GM18511 (cell line): ENCODE measurements at regions not wholly inside any gene's neighbourhood (a gene's known extent, or its start where the extent isn't known, plus 50 kb on each side); places are given as distances from the start of the nearest gene placed in this dataset.

ENCODE experiments used
- ATAC-seq: cut with Tn5 transposase; IDR thresholded peaks from one replicate; pipeline ENCODE4 v1.9.1; 2021; ENCODE audit warnings: mild to moderate bottlenecking, moderate library complexity; ENCODE audit not compliant: unreplicated experiment

DNA sequence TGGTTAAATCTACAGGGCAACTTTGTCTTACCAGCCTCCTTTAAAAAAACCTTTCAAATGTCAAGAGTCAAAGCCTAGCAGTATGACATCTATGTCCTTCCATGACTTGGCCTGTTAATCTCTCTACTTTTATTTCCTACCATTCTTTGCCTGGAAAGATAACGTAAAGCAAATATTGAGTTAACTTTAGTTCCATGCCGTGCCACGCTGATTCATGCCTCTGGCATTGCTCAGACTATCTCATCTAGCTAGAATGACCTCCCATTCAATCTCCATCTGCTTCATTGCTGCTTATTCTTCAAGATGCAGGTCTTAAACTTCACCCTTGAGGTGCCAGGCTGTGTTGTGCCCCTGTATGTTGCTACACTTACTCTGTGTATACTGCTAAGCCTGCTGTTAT, 729.8 kb downstream of the EFNA5 start:
- peak; percentile 17 for ATAC-seq

DNA sequence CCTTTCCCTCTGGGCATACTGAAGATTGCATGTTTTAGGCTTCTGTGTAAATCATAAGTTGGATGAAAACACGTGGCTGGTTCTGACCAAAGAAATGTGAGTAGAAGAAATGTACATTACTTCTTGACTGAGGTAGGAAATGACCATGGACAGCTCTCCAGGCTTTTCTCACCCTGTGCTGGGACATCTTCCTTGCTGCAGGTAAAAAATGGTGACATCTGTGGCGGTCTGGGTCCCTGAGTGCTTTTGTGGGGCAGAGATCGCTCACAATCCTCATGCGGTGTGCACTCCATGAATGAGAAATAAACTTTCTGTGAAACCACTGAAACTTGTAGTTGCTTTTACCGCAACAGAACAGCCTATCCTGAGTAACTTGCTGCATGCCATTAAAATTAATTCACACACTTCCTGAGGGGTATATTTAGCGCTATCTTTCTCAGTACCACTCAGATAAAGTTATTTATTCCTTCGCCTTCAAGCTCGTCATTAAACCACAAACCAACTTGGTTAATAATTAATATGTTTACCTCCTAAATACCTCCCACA, 730.4 kb downstream of the EFNA5 start:
- ATAC-seq, result peak; percentile 70

DNA sequence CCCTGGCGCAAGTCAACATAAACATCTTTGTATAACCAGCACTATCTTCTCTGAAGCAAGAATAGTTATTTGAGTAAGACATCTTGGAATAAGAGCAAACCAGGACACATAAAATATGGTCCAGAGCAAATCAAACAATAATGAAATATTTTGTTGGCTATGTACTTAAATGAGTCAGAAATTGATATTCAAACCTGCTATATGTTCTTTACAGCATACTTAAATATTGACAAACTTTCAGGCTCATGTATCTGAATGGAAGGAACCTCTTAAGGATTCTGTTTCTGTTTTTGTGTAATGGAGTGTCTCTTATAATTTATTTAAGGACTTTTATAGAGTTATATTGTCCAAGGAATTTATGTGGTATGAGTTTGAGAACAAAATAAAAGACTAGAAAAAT, 747.3 kb downstream of the EFNA5 start:
- no peak for ATAC-seq

DNA sequence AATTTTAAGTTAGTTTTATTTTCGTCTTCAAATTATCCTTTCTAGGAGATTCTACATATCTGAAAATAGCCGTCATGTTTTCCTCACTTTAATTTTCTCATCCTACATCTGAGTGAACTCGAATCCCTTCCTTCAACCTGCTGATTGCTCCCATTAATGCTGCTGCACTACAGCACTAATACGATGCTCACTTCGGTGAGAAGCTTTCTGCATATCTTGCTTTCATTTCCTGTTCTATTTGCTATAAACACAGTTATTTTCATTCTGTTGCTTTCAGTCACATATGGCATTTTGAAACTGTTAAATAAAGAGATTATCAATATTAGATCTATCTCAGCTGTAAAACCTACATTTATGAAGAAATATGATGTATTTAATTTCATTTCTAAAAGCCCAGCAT, 749.2 kb downstream of the EFNA5 start:
- ATAC-seq, result no peak

DNA sequence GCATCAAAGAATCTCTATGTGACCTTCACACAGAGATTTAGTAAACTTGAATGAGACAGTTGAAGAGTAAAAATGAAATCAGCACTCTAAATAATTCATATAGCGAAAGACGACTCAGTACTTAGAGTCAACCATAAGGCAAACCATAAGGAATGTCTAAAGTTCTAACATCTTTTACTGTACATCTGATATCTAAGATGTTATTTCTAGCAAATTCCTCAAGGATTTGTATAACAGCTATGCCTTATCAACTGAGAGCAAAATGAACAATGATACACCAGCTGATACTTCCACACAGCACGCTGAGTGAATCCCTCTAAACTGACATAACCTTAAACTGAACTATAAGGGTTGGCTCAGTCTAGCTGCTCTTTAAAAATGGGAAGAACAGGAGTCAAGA, 760.3 kb downstream of the EFNA5 start:
- no peak for ATAC-seq

DNA sequence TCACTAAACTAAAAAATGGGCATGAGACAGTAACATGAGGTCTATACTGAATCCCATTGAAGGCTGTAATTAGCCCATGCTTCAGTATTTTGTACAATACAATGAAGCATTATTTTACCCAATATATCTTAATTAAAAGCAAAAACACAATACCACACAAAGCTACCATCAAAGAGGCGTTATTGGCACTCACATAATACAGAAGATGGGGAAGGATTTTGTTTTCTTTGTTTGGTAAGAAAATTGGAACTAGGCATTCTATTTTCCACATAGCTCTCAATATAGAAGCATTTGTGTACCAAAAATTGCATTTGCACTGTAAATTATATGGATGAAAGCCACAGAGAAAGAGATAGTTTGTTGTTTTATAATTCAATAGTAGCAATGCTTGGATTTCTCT, 761.0 kb downstream of the EFNA5 start:
- ATAC-seq, result no peak

DNA sequence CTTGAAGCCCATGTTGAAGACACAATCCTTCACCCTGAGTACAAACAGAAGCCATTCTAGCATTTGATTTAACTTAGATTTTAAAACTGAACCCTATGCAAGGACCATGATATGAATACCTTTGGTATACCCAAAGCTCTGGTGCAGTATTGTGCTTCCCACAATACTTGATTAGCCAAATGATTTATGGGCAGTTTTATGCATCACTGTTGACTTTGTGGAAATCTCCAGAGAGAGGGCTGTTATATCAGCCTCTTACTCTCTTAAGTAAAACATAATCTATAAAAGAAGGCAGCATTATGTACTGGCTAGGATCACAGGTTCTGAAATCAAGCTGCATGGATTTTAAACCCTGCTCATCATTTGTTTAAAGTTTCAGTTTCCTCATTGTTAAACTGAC, 762.8 kb downstream of the EFNA5 start:
- ATAC-seq, result no peak

DNA sequence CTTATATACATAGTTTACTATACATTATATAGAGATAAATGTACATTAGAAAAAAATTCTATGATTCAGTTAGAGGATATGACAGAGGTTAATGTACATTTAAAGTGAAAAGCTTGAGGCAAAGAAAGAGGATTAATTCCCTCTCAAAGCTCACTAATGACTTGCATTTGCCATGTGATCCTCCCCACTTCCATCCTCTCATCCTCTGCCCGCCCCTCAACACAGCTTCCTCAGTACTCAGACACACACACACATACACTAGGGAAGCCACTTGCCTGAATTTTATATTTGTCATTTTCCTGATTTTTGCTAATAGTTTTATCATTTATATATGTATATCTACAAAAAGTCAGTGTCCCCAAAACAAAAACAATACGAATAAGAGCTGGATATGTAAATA, 764.5 kb downstream of the EFNA5 start:
- ATAC-seq, result no peak

DNA sequence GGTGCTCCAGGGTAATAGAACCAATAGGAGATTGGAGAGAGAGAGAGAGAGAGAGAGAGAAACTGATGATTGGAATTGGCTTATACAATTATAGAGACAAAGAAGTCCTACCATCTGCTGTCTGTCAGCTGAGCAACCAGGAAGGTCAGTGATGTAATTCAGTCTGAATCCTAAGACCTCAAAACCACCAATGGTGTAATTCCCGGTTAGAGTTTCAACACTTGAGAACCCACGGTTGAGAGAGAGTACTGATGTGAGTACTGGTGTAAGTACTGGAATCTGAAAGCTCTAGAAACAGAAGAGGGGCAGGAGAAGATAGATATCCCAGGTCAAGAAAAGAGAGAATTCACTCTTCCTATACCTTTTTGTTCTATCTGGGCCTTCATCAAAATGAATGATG, 775.8 kb downstream of the EFNA5 start:
- ATAC-seq, result no peak

DNA sequence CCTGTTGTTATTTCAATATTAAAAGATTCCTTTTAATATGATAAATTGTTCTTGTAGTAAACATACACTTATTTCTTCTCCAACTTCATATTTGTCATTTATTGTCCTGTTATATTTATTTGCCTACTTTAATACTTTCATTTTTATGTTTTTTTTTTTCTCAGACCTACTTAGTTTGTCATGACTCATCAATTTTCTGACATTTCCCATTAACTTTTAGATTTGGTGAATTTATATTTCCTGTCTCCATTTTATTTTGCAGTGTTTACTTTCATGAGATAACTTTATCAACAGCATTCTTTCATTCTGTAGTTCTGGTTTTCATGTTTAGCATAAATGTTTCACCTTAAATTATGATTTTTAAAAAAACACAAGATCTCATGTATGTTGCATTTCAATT, 788.7 kb downstream of the EFNA5 start:
- no peak for ATAC-seq

DNA sequence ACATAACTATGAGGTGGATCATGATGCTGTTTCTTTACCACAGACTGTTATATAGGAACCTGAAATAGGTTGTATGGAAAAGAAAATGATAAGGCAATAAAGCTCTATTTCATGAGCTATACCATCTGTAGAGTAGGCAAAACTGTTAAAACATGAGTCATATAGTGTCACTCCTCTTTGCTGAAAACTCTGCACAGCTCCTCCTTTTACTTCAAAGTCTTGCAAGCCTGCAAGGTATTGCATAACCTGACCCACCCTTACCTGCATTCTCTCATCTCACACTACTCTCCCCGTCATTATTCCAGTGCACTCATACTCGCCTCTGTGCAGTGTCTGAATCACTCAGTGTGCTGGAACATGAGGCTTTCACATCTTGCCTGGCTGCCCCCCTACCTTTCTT, 790.1 kb downstream of the EFNA5 start:
- no peak for ATAC-seq

DNA sequence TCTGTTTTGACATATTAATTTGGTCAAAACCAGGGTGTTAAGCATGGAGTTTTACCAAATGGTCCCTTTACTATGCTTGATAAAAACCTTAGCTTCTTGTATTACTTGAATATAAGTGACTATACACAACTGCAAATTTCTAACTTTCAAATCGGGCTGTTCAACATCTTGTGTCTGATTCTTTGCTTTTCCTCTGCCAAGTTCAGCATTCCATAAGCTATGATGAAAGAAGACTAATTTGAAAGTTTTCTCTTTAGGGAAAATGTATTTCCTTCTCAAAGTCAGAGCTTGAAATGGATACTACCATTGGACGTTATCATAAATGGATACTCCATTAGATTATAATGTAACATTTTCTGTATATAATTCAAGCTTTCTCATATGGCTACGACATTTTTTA, 792.9 kb downstream of the EFNA5 start:
- ATAC-seq, result no peak

DNA sequence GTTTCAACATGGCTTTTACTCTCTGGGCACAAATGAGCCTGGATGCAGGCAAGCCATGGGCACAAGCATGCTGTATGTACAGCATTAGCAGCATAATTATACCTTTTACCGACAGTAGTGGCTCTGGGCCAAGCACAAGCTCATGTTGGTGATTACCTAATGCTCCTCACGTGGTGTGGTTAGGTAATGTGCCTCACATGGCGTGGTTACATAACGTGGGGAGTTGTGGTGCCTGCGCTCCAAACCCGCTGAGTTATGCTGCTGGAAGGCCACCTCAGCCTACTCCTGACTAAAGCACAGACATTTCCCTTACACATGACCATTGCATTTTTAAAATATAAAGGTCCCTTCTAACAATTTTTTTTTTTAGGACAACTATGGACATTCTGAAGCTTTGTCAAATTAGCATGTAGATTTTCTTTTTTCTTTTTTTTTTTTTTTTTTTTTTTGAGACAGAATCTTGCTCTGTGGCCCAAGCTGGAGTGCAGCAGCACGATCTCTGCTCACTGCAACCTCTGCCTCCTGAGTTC, 794.0 kb downstream of the EFNA5 start:
- no peak for ATAC-seq

DNA sequence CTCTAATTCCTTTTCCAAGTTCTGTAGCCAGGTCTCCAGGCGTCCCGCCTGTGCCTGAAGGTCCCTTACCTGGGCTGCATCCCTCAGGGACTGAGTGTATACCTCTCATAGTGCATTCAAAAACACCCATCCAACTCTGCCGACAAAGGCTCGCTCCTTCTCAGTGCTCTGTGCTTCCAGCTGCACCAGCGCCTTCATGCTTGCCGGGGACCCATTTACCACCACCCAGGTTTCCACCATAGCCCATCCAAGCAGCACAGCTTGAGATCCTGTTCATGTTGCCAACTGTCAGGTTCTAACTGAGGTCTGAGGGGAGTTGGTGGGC, 794.5 kb downstream of the EFNA5 start:
- ATAC-seq, result no peak

DNA sequence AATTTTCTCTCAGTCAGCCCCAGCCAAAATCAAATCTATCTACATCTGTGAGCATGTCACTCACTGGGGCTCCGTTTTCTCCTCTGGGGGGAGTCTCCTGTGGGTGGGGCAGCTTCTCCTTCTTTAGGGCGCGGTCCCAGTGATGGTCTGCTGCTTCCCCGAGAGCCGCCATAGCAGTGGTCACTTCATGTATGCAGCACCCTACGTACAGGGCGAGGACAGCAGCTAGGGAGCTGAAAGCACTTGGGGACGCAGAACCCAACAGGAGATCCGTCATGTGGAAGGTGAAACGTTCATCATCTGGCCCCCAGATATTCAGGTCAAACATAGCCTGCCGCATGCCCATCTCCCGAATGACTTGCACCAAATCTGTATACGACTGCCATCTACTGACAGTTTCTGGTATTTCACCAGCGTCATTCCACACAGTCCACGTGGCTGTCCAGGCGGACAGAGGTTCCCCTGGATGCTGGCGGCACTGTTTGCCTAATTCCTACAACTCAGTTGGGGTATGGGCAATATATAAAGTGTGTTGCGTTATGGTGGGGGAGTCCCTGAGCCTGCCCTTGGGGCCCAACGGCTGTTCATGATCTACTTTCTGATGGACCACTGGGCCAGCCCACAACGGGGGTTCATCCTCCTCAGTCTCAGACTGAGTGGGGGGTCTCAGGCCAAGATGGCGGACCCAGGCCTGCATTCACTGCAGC, 795.0 kb downstream of the EFNA5 start:
- ATAC-seq, result peak; percentile 74

DNA sequence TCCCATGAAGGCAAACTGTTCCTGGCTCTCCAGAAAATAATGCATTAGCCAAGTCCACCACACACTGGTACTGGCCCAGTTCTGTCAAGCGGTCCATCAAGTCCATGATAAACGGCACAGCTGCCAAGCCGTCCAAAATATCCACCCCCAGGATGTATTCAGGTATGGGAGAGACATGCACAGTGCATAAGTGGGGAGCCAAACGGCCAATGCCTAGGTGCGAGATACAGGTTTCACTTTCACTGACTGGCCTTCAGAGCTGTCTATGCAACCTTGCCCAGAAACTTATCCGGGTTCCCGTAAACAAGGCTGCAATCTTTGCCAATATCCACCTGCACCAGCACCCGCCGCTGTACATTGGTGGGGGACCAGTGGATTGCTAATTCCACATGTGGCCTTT, 795.8 kb downstream of the EFNA5 start:
- no peak for ATAC-seq

DNA sequence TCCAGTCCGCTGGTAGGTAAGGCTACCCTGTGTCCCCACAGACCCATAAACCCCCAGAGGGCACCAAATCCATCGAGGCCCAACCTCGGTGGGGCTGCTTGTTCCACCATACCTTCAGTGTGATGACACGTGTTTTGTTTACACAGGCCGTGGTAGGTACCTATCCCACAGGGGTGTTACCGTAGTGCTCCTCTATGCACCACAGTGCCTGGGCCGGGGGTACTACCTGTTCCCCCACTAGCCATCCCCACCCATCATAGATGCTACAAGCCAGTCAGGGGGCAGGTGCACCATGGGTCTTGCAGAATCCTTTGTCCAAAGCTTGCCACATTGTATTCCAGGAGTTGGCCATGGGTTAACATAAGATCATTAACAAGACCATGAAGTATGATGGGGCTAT, 796.2 kb downstream of the EFNA5 start:
- no peak for ATAC-seq

DNA sequence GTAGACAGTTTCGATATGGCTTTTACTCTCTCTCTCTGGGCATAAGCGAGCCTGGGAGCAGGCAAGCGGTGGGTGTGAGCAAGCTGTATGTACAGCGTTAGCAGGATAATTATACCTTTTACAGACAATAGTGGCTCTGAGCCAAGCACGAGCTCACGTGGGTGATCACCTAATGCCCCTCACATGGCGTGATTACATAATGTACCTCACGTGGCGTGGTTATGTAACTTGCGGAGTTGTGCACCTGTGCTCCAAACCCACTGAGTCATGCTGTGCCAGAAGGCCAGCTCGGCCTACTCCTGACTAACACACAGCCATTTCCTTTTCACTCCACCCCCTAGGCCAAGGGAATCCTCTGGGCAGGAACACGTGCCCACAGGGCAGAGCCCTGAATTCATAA, 797.2 kb downstream of the EFNA5 start:
- no peak for ATAC-seq

DNA sequence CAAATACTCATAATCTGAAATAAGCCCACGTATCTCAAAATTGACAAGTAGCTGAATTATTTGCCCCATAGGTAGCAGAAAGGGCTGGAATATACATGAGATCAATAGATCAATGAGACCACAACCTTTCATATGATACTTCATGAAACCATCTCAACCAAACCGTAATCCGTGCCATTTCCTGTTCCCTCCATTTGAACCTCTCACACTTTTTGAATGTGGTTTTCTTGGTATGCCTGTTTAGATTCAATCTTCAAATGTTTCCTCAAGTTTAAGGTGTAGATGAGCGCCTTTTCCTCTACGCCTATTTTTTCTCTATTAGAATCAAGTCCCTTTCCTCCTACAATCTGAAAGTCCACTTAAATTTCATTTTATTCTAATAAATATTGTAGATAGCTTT, 805.5 kb downstream of the EFNA5 start:
- no peak for ATAC-seq

DNA sequence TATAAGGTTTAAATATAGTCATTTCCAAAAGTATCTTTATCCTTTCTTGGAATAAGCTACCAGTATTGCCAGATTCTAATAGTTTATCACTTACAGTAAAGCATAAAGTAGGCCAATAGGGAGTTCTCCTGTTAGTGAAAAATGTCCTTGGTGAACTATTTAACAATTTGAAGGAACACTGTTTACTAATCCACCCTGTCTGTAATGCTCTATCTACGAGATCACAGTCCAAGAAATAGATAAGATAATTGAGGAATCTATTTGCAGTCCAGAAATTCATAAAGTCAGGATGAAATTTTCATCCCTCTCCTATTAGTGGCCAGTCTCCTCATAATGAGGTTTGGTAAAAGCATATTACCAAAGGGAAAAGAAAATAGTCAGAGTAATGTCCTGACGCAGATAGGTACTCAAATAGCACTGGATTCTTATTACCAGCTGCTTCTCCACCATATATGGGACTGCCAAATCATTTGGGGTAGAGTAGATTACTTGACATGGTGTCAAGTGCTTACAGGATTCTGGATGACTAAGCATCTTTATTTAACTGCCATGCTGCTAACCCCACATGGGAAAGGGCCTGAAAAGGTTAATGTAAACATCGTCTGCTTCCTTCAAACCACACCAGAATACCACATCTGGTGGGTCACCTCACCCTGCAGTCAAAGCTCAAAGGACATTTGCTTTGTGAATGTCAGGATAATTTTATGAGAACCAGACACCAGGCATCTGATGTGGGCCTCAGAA, 808.1 kb downstream of the EFNA5 start:
- ATAC-seq, result no peak

DNA sequence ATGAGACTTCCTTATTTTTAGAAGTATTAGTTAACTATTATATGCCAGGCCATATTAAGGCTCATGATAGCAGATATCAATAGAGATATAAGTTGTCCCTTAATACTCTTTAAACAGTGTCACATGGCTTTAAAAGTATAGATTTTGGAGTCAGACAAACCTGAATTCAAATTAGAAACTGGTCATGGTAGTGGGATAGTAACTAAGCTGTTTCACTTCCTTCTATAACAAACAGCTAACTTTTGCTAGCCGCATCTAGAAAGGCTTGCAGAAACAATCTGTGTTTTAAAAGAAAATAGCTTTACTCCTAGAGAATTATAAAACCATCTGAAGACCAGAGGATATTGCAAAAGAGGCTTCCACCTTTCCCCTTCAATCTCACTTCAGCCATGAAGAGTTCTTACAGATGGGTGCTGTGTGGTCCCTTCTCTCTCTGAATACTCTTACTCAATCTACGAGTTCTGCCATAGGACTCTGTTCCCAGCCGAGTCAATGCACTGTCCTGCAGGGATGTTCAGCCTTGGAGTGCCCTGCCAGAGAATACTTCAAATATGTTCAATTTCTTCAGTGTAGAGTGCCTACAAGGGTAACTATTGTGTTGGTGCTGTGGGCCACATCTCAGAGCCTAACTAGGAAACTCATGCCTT, 810.2 kb downstream of the EFNA5 start:
- ATAC-seq, result peak; percentile 70

DNA sequence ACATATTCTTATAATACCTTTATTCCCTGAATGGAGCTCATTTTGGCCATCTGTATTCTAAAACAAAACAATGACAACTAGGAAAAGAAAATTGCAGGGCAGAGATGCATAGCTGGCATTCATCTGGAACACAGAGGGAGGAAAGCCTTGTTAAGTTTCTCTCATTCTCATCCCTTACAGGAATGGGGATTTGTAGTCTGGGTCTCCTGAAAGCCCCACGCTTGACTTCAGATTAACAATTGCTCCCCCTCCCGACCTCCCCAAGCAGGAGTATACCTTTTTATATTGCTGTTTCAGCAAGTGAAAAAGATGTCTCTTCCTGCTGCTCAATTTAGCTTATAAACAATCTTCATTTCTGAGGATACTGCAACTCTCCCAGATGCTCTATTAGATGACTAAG, 812.1 kb downstream of the EFNA5 start:
- no peak for ATAC-seq
